HepG2 (cell line): ENCODE measurements at regions not wholly inside any gene's neighbourhood (a gene's known extent, or its start where the extent isn't known, plus 50 kb on each side); places are given as distances from the start of the nearest gene placed in this dataset.

Experiments
- ATAC-seq: fragments of 200-7000 bp; cut with Tn5 transposase; 3 replicates; pipeline ENCODE4 v1.9.1; 2020; ENCODE audit warnings: mild to moderate bottlenecking, moderate library complexity
- BruUV-seq: library from RNA; stranded (reverse); fragments of 400-500 nt; replicated peaks from 2 replicates; lab custom pipeline; 2021; lab: Mats Ljungman, UMichigan
- CTCF ChIA-PET: fragments of 300-600 bp; formaldehyde crosslinking; extraction: SDS; loops from one replicate; lab custom pipeline; 2021; ENCODE audit warnings: low total read pairs, inconsistent platforms, low intra/inter-chr PET ratio; lab: Yijun Ruan, JAX
- POLR2A ChIA-PET: fragments of 350-600 bp; sonication (Branson Sonifier 250); formaldehyde crosslinking; loops from one replicate; lab custom pipeline; 2020; ENCODE audit warnings: antibody characterized with exemption, inconsistent platforms; lab: Yijun Ruan, JAX
- DNase-seq: peaks from one replicate; pipeline ENCODE4 v3.0.0-alpha.2; 2015; ENCODE audit warnings: low spot score
- FAIRE-seq: peaks from 3 replicates; lab custom pipeline; 2011; peaks lifted over from hg19 to GRCh38; lab: Jason Lieb, UNC
- H2AFZ ChIP-seq: one replicate; pipeline ENCODE4 v1.6.1; 2011; ENCODE audit warnings: low read length, inconsistent platforms
- H3K27ac ChIP-seq: fragments of 300-600 bp; 3 replicates; pipeline ENCODE4 v1.8.0; 2011; ENCODE audit warnings: mixed run types, mild to moderate bottlenecking, mixed read lengths, low read length, inconsistent platforms; ENCODE audit not compliant: insufficient read depth; ENCODE audit errors: extremely low read length
- H3K27me3 ChIP-seq, 2 experiments: fragments of 200-600 bp in 1 of 2; 2 replicates in 1 of 2; 3 replicates in 1 of 2; pipeline versions ENCODE4 v1.6.0 to v1.8.0; 2011; ENCODE audit warnings: low read length in 2 of 2, mild to moderate bottlenecking in 2 of 2, moderate library complexity in 2 of 2, inconsistent platforms in 1 of 2; ENCODE audit not compliant: insufficient read depth in 2 of 2, control insufficient read depth in 1 of 2
- H3K36me3 ChIP-seq, 2 experiments: fragments of 200-600 bp in 1 of 2; replicated peaks in 1 of 2; 2 replicates in 1 of 2; 3 replicates in 1 of 2; pipeline versions ENCODE4 v1.5.1 to v1.8.0; 2011; ENCODE audit warnings: low read length in 2 of 2, inconsistent platforms in 1 of 2; ENCODE audit not compliant: insufficient read depth in 2 of 2, control insufficient read depth in 1 of 2
- H3K4me1 ChIP-seq: 2 replicates; pipeline ENCODE4 v1.5.1; 2012; ENCODE audit warnings: low read length, inconsistent platforms; ENCODE audit not compliant: insufficient read depth
- H3K4me2 ChIP-seq: 2 replicates; pipeline ENCODE4 v1.6.0; 2011; ENCODE audit warnings: low read depth, low read length, inconsistent platforms
- H3K4me3 ChIP-seq, 3 experiments: fragments of 200-600 bp in 1 of 3; sonication (generic), shearing (Covaris generic) in 1 of 3; replicated peaks in 1 of 3; 2 replicates each; pipeline ENCODE4 v1.5.1; 2011 to 2016; ENCODE audit warnings: low read length in 3 of 3, inconsistent platforms in 2 of 3, low read depth in 2 of 3, mild to moderate bottlenecking in 2 of 3, control low read depth in 1 of 3, mixed read lengths in 1 of 3; ENCODE audit not compliant: insufficient read depth in 1 of 3
- H3K79me2 ChIP-seq: one replicate; pipeline ENCODE4 v1.6.1; 2011; ENCODE audit warnings: low read length, inconsistent platforms; ENCODE audit not compliant: insufficient read depth
- H3K9ac ChIP-seq: 2 replicates; pipeline ENCODE4 v1.6.0; 2011; ENCODE audit warnings: mild to moderate bottlenecking, low read depth, low read length, inconsistent platforms; ENCODE audit not compliant: insufficient read depth
- H3K9me3 ChIP-seq: 2 replicates; pipeline ENCODE4 v1.5.1; 2012; ENCODE audit warnings: mild to moderate bottlenecking, low read length
- H4K20me1 ChIP-seq: 2 replicates; pipeline ENCODE4 v1.6.0; 2011; ENCODE audit warnings: inconsistent platforms, mild to moderate bottlenecking, low read length, moderate library complexity; ENCODE audit not compliant: insufficient read depth
- EED ChIP-seq: sonication (generic); formaldehyde crosslinking; IDR thresholded peaks from 2 replicates; pipeline ENCODE4 v1.5.0; 2020; ENCODE audit warnings: mild to moderate bottlenecking, missing genetic modification reagents
- GPBP1L1 ChIP-seq: sonication (generic); formaldehyde crosslinking; IDR thresholded peaks from 2 replicates; pipeline ENCODE4 v1.5.0; 2020; ENCODE audit warnings: mild to moderate bottlenecking, missing genetic modification reagents
- HMG20B ChIP-seq: conservative IDR thresholded peaks from 2 replicates; pipeline ENCODE4 v1.6.1; 2016; ENCODE audit warnings: missing genetic modification reagents, missing compliant biosample characterization
- POLR2AphosphoS5 ChIP-seq: IDR thresholded peaks from 2 replicates; pipeline ENCODE4 v1.6.1; 2012; ENCODE audit warnings: low read depth, low read length
- PPARG ChIP-seq: conservative IDR thresholded peaks from 2 replicates; pipeline ENCODE4 v1.6.1; 2016; ENCODE audit warnings: missing biosample characterization, missing genetic modification reagents
- RAD21 ChIP-seq: fragments of 450-650 bp; formaldehyde crosslinking; IDR thresholded peaks from 2 replicates; pipeline ENCODE4 v1.5.0; 2020; ENCODE audit warnings: mild to moderate bottlenecking
- THAP9 ChIP-seq: sonication (generic); formaldehyde crosslinking; IDR thresholded peaks from 2 replicates; pipeline ENCODE4; 2020; ENCODE audit warnings: missing genetic modification reagents, mild to moderate bottlenecking, borderline replicate concordance
- ZBTB20 ChIP-seq: sonication (generic); formaldehyde crosslinking; IDR thresholded peaks from 2 replicates; pipeline ENCODE4 v1.8.1; 2023; ENCODE audit warnings: missing genetic modification reagents, low read depth, mild to moderate bottlenecking, borderline replicate concordance
- ZFP82 ChIP-seq: sonication (generic); formaldehyde crosslinking; IDR thresholded peaks from 2 replicates; pipeline ENCODE4 v1.5.1; 2020; ENCODE audit warnings: mild to moderate bottlenecking, missing genetic modification reagents, borderline replicate concordance
- ZFX ChIP-seq: sonication (generic); formaldehyde crosslinking; IDR thresholded peaks from 2 replicates; pipeline ENCODE4 v1.4.0; 2020; ENCODE audit warnings: mild to moderate bottlenecking, low read depth, missing genetic modification reagents, moderate library complexity
- ZMYM3 ChIP-seq: sonication (generic); formaldehyde crosslinking; IDR thresholded peaks from 2 replicates; pipeline ENCODE4 v1.5.1; 2020; ENCODE audit warnings: mild to moderate bottlenecking, missing genetic modification reagents
- ZNF446 ChIP-seq: sonication (generic); formaldehyde crosslinking; IDR thresholded peaks from 2 replicates; pipeline ENCODE4 v1.5.0; 2020; ENCODE audit warnings: mild to moderate bottlenecking, missing genetic modification reagents
- ZNF629 ChIP-seq: sonication (generic); formaldehyde crosslinking; conservative IDR thresholded peaks from 2 replicates; pipeline ENCODE4 v1.5.0; 2020; ENCODE audit warnings: missing genetic modification reagents
- ZNF883 ChIP-seq: sonication (generic); formaldehyde crosslinking; IDR thresholded peaks from 2 replicates; pipeline ENCODE4 v1.5.1; 2020; ENCODE audit warnings: mild to moderate bottlenecking, missing genetic modification reagents; ENCODE audit errors: not compliant biosample characterization
- WGBS: methylation state at CpG from one replicate; pipeline ENCODE4 v1.1.6; 2017; ENCODE audit warnings: low lambda C conversion rate; 5-methylcytosine and 5-hydroxymethylcytosine counted together
- in situ Hi-C: cut with HindIII; loops from 2 replicates; pipeline ENCODE4 v1.10.0; 2017; ENCODE audit warnings: low pct_unique_long_range_greater_than_20kb; ENCODE audit not compliant: extremely low pct_ligation_motif_present
- intact Hi-C: fragments of 100-400 bp; cut with micrococcal nuclease; formaldehyde crosslinking; loops from one replicate; pipeline ENCODE4 v1.10.0; 2022; ENCODE audit not compliant: unreplicated experiment
- TF ChIP-seq, protein P1 (sequence below): sonication (generic); formaldehyde crosslinking; IDR thresholded peaks from 2 replicates; pipeline ENCODE4 v1.8.0; 2022; ENCODE audit warnings: mild to moderate bottlenecking, missing genetic modification reagents, borderline replicate concordance

GRCh38 chr2:136381245-136381644, 263.3 kb upstream of the CXCR4 start (continued):
- TF ChIP-seq EED (CRISPR knock-in tag) (no peak), POLR2AphosphoS5 (no peak)
- TF ChIP-seq, all 625 proteins: peak for 0

DNA sequence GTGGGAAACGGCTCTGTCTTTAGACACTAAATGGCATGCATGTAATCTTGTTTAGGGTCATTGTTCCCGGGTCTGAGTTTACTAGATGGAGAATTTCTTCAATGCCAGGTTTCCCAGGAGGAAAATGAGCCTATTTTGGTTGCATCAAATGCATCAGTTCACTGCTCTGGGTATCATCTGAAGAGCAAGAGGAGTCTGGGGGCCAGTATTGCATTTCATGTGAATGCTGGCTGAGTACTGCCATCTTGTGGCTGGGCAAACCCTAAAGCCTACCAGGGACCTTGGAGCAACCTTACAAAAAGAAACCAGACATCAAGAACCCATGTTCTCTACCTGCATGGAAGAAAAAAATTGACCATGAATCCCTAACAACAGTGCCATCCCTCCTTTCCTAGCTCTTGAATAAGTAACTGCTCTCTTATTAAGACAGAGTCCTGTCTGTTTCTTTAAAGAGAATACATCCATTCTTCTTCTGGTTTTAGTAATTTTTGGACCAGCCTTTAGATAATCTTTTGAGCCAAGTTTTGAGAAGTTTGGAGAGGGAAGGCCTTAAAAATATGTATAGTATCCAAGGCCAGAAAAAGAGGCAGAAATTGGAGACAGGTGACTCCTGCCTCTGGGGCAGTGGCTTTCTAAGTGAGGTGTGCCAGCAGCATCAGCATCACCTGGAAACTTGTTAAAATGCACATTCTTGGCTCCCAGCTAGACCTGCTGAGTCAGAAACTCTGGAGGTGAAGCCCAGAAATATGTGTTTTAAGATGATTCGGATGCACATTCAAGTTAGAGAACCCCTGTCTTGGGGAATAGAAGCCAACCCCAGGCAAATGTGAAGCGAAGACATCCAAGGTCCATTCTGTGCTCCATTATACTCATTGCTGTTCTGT, 261.0 kb upstream of the CXCR4 start:
- intact Hi-C loops (loop anchor here (1.0 kb wide), 2 partner anchors 382 to 466 kb away; no protein-coding TSS in a partner anchor), in situ Hi-C loops (no loop called here)
- FAIRE-seq (peak; percentile 92), ATAC-seq (peak; percentile 89), DNase-seq (peak; percentile 35)
- BruUV-seq = no TSS peak
- H3K27ac ChIP-seq = no peak overlapping the region
- H3K36me3 ChIP-seq = no peaks in the 10 kb centered on the region
- POLR2A ChIA-PET = no interaction called here
- WGBS = 27% methylated on average over 4 of the region's 4 CpGs
- H3K4me2 ChIP-seq = no peak overlapping the region
- H3K4me3 ChIP-seq = no peak overlapping the region
- CTCF ChIA-PET = interaction anchor here (0.5 to 2.8 kb wide), 5 partner anchors 382 to 561 kb away, joined by 3 to 23 read pairs (median 7); no protein-coding TSS in a partner anchor
- H3K79me2 ChIP-seq = no peaks in the 10 kb centered on the region
- no peaks in the 10 kb centered on the region for H3K4me1 ChIP-seq
- H2AFZ ChIP-seq = no peak overlapping the region
- no peaks in the 10 kb centered on the region for H3K9me3 ChIP-seq
- H4K20me1 ChIP-seq = no peaks in the 10 kb centered on the region
- peaks cover 0 to 3% of the 10 kb centered on the region in 2 experiments; a peak in 1 of 5 replicates for H3K27me3 ChIP-seq
- no peak overlapping the region for H3K9ac ChIP-seq
- TF ChIP-seq ZNF446 (CRISPR knock-in tag) = no peak
- TF ChIP-seq, protein P1, sequence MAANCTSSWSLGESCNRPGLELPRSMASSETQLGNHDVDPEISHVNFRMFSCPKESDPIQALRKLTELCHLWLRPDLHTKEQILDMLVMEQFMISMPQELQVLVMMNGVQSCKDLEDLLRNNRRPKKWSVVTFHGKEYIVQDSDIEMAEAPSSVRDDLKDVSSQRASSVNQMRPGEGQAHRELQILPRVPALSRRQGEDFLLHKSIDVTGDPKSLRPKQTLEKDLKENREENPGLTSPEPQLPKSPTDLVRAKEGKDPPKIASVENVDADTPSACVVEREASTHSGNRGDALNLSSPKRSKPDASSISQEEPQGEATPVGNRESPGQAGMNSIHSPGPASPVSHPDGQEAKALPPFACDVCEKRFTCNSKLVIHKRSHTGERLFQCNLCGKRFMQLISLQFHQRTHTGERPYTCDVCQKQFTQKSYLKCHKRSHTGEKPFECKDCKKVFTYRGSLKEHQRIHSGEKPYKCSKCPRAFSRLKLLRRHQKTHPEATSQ (CRISPR knock-in tag) = no peak
- TF ChIP-seq ZFX (CRISPR knock-in tag) = no peak
- TF ChIP-seq ZFP82 = no peak
- TF ChIP-seq HMG20B (CRISPR knock-in tag) = no peak
- no peak for TF ChIP-seq THAP9 (CRISPR knock-in tag)
- no peak for TF ChIP-seq ZMYM3 (CRISPR knock-in tag)
- no peak for TF ChIP-seq PPARG (CRISPR knock-in tag)
- peak; percentile 77 for TF ChIP-seq RAD21 (CRISPR knock-in tag)
- no peak for TF ChIP-seq ZBTB20
- TF ChIP-seq ZNF883 (CRISPR knock-in tag) = no peak
- TF ChIP-seq GPBP1L1 (CRISPR knock-in tag) = no peak
- no peak for TF ChIP-seq ZNF629 (CRISPR knock-in tag)
